HG03565 (cell line): ENCODE measurements at regions not wholly inside any gene's neighbourhood (a gene's known extent, or its start where the extent isn't known, plus 50 kb on each side); places are given as distances from the start of the nearest gene placed in this dataset.

Experiments used
- ATAC-seq: cut with Tn5 transposase; IDR thresholded peaks from one replicate; pipeline ENCODE4 v1.9.1; 2021; ENCODE audit warnings: mild to moderate bottlenecking, moderate library complexity; ENCODE audit not compliant: unreplicated experiment

DNA sequence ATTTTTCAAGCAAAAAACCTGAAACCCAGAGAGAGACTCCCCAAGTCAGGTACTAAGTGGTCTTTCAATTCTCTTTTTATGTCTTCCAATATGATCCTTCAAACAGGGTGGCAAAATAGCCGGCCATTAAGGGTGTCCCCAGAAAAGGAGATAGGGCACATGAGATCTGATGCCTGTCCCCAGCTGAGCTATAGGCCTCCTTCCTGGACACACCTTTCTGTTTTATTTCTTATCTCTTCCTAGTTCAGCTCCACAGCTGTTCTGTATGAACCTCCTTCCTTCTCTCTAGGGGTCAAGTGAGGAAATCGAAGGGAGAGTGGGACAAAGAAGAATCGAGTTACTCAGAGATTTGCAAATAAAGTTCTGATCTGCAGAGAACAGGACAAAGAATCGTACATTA, 112.4 kb upstream of the ATP1A1 start:
- ATAC-seq: no peak

DNA sequence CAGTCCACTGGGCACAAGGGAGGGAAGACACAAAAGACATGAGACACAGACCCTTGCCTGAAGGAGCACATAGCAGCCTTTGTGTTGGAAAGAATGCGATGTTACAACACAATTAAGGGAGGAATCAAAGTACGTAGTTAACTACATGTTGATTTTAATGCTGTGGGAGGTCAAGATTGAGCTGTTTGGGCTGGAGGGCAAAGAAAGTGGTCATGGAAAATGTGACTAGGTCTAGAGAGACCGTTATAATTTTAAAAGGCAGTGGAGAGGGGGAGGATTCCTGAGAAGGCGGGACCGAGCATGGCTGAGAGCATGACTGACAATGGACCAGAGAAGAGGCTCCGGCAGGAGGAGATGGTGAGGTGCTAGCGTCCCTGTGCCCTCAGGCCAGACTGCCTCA, 111.8 kb upstream of the ATP1A1 start:
- ATAC-seq: no peak

DNA sequence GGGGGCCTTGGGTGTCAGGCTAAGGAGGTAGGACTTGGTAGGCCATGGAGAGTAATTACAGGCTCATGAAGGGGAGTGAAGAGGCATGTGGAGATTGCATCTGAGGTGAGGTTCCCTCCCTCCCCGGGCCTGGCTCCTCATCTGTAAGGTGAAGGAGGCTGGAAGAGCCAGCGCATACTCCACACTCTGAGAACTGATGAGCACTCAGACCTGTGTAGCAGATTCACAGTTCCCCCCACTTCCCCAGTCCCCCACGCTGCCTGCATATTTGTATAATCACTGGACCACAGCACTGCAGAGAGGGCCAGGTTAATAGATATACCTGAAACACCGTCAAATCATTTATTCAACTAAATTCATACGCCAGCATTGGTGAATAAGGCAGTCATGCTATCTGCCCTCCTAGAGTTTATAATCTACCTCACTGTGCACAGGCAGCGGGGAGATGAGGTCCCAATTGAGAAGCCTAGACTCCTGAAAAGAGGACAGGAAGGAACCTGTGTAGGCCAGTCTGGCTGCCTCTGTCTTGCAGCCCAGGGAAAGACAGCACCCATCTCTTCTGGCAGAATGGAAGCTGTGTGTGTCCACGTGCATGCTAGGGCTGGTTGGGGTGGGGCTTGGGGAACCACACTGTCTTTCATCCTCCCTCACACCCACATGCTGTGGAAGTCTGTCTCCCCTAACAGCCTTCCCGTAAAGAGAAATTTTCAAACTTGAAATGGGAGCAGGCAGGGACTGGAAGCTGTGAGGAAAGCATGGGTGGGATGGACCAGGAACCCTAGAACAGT, 110.6 kb upstream of the ATP1A1 start:
- no peak for ATAC-seq

DNA sequence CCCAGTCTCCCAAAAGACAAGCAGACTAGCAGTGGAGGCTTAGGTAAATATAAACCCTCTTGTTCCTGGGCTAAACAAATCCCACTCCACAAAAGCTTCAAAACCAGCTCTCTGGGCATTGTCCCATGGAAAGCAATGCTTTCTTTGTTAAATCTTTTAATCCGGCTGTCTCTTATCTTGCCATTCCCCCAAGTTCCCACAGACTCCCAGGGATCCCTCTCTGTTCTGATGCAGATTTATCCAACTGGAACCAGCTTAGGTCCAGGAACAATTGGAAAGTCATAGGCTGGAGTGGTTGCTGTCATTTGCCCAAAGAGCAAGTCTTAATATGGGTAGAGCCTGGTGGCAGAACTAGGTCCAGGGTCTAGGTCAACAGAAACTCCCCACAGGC, 110.1 kb upstream of the ATP1A1 start:
- ATAC-seq: no peak

DNA sequence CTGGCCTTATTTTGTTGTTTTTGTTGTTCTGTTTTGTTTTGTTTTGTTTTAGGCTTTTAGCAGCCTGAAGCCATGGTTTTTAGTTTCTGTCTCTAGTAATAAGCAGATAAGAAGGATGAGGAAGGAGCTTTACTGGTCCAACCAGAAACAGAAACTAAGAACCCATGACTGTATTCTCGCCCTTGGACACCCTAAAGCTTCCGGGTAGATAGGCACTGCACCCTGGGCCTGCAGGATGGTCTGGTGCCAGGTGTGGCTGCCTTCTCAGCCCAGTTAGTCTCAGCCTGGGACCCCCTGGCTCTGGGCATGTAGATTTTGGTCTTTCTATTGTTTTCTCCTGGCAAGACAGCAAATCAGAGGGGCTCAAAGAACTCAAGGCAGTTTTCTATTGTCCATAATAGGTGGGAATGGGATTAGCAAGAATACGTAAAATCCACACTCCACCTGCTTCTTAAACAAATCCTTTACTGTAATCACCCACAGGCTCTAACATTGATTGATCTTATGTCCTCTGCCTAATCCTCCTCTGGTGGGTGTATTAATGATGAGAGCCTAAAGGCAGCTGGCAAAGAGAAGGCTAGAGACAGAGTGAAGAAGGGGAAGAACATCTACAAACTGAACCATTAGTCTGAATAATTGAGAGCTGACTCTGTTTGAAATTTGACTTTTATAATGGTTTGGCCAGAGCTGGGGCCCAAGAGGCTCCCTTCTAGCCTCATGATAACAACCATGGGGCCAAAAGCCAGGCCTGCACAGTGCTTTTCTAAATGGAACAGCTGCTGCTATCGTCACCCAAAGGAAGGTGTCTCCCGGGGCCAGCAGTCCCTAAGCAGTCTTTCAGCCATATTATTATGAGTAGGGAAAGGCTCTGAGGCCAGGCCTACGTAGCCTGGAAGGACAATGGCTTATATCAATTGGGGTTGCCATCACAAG, 106.8 kb upstream of the ATP1A1 start:
- ATAC-seq: no peak

DNA sequence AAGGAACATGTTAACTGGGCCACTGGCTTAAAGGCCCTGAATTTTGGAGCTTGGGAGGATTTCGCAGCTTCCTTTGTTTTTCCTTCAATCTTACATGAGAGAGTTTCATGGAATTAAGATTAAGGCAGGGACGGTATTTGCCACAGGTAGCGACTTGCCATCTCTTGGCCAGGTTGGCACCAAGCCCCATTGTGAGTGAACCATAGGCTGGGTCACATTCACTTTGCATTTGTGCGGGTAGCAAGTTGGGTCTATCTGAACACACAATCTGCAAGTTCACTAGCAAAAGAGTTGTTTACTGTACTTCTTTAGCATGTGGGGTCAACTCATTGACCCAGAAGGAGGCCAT, 106.2 kb upstream of the ATP1A1 start:
- ATAC-seq: no peak

DNA sequence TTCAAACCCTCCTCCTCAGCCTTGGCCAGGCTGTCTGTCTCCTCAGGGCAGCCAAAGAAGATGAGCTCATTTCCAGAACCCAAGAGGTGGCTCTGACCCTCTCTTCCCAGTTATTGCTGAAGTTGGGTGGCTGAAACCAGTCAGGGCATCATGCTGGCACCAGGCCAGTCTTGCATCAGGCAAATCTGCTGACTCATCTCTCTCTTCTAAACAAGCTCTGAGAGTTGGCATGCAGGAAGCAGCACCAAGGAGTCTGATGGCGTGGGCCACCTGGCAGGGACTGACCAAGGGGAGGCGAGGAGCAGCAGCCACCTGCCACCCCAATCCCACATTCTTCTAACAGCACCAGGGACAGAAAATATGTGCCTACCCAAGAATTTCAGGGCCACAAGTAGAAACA, 104.8 kb upstream of the ATP1A1 start:
- ATAC-seq: no peak

DNA sequence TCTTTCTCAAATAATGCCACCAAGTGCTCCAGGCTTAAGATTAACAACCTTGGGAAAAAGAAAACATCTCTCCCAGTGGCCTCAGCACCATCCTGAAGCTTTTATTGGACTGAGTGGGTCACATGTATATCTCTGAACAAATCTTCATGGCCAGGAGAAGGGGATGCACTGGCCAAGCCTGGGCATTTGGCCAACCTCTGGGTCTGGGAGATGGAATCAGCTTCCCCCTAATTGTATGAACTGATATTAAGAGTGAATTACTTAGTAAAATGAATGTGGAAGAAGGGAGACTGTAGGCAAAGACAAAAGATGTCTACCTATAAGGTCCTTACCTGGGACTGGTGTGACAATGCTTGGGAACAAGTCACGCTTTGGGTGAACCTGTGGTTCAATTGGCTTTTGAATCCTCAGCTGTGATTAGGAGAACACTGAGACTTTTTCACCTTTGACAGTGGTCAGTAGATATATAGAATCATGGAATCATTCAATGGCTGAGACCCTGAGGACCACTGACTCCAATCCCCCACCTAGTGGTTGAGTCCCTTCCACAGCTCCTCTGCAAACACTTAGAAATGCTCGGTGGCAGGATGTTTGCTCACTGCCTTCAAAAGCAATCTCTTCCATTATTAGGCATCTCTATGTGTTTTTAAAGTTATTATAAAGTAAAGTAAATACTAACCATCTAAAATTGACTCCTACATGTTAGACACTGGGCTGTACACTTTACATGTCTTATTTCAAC, 102.6 kb upstream of the ATP1A1 start:
- ATAC-seq: no peak

DNA sequence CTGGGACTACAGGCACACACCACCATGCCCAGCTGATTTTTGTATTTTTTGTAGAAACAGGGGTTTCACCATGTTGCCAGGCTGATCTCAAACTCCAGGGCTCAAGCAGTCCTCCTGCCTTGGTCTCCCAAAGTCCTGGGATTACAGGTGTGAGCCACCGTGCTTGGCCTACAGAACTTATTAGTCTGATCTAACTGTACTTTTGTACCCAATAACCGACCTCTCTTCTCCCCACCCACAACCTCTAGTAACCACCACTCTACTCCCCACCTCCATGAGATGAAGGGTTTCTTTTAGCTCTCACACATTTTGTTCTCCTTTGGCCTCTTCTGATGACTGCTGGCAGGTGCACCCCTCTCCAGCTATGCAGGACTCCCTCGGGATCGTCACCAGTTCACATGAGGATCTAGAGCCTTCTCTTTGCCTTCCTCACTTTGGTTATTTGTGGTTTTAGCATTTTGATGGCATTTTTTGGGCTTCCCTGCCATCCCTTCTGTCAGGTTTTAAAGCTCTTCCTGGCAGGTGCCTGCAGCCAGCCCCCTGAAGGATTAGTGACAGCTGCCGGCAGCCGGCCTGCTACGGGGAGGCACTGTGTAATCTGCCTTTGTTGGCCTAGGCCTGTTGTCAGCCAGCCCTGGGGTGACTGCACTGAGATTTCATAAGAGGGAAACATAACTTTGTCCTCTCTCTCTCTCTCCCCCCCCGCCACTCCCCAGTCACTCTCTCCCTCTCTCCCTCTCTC, 99.8 kb upstream of the ATP1A1 start:
- no peak for ATAC-seq

DNA sequence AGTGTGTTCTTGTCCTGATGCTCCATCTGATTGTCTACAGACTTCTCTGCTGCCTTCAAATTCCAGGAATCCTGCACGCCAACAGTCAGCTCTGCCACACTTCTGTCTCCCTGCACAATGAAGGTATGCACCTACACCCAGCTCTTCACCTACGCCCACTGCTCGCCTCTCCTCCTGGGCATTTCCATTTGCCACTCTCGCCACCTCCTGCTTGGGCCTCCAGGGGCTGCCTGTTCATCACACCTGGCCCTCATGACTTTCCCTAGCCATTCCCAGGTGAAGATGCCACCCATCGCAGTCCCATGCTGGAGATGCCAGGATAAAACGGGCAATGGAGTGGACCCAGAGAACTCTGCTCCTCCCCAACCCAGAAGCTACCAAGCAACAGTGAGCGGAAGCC, 96.5 kb upstream of the ATP1A1 start:
- ATAC-seq: no peak

DNA sequence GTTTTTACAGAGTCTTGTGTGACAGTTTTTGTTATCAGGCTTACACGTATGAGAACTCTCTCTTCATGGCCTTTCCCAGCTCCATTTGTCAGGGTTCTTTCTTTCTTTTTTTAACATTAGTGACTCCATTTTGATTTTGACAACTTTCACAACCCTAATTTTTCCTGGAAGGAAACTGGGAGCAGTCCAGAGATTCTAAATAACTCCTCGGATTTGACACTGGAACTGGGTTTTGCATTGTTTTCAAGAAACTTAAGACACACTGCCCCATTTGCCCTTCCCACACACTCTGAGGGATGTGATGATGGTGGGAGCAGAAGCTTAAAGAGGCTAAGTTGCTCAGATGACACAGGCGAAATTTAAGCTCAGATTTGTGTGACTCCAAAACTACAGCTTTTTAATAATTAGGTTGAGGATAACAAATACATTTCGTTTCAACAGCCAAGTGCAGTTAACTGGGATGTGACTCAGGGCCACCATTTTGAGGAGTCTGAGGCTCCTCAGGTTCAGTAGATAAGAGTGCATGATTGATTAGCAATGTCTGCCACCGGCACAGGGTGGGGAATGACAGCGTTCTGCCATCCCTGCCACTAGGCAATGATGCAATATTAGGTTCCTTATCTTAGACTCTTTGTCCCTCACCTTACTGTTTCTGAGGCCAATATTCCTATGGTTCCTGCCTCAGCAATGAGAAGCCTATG, 95.1 kb upstream of the ATP1A1 start:
- ATAC-seq: no peak

DNA sequence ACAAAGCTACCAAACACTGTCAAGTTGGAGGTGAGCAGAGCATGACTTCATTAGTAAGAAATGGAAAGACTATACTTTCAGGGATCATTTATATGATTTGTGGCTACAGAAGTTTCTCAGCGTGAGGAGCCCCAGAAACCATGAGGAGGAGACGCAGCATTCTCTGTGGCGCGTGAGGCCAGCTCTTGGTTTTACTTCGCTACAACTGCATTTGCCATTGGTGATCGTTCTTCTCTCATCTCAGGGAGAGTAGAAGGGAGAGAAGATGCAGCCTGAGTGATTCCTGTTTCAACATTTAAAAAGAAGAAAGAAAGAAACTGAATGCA, 94.5 kb upstream of the ATP1A1 start:
- ATAC-seq: no peak

DNA sequence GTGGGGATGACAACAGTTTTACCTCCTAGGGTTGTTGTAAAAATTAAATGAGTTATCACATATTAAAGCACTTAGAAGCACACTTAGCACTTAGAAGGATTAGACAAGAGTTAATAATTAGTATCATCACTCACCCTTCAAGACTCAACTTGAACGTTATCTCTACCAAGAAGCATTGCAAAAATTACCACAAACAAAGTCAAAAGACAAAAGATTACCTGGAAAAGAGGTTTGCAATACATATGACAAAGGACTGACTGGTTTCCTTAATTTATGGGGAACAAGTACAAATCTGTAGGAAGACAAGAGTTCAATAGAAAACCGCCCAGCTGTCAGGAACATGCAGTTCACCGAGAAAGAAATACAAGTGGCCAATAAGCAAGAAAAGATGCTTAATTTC, 93.3 kb upstream of the ATP1A1 start:
- ATAC-seq: no peak

DNA sequence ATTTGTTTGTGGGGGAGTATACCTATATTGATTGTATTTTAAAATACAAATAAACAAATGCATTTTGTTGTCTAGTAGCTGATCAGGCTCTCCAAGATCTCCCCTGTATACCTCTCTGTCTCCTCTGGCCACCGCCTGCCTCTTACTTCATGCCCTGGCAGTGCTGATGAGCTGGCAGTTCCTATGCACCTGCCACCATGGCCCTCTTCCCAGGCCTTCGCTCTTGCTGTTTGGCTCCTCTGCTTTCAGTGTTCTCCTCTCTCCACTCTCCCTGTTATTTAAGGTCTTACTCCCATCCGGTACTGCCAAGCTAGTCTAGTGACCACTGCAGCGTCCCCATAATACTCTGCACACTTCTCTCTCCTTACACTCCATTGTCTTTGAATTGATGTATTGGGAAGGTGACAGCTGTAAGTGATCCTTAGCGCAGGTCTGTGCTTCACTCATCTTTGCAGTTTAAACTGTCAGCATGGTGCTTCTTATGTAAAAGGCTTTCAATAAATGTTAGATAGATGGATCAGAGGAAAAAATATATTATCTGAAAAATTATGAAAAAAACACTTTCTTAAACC, 88.1 kb upstream of the ATP1A1 start:
- no peak for ATAC-seq

DNA sequence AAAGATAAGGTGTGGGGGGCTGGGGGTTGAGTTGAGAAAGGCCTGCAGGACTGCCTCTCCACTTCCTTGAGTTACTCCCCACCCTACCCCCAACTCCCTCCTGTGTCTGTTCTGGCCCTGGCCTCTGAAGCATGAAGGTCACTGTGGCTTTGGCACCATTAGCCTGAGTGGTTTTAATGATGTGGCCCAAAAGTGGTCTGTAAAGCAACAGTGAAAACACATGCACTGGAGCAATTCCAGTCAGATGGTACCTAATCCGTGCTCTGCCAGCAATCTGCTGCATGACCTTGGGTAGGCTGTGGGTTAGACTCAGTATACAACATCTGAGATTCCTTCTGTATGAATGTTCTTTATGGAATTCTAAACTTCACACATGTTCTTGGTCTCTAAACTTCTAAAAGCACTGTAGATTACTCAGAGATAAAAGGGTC, 86.5 kb upstream of the ATP1A1 start:
- ATAC-seq: no peak

DNA sequence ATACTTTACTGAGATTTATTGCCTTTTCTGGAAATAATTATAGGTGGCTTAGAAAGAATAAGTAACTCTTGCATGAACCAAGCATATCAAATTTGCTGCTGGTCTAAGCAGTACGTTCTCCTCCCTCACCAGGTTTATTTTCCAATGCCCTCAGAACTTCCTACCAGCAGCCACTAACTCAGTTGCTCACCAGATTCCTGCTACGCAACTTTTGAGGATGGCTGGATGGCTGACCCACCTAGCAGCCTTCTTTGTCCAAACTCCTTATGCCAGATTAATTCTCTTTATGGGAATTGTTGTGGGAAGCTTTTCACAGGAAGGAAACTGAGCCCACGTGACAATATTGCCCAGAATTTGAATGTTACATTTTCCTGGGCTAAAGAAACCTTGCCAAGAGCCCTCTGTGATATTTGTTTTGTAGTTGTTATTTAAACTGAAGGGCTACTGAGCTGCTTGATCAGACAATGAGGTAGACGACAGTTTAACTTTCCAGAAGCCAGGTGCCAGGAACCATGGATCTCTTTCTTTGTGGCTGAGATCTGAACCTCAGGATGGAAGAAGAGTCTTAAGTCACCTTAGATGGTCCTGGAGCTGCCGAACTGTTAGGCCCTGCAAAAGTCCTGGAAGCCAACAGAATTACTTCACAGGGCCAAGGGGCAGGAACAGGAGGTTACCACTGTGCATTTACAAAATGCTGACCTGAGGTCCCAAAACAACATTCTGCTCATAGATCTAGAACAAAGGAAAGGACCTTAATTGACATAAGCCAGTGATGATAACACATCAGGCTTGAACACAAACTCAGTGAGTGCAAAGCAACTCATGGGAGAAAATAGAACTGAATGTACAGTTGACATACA, 85.5 kb upstream of the ATP1A1 start:
- ATAC-seq: no peak

DNA sequence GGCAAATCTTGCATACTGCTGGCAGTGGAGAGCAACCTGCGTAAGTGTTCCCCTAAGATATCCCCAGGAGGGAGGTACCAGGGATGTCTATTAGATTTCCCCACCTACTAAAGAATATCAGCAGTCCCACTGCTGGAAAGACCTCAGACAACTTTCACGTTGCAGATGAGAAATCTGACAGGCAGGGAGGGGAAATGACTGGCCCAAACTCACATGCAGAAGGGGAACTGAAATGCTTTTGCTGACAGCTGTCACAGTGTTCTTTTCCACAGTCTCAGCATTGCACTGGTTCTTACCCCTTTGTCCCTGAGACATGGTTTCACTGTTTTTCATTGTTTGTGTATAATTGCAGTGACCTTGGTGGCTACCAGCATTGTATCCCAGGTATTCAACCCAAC, 84.8 kb upstream of the ATP1A1 start:
- peak; percentile 94 for ATAC-seq

DNA sequence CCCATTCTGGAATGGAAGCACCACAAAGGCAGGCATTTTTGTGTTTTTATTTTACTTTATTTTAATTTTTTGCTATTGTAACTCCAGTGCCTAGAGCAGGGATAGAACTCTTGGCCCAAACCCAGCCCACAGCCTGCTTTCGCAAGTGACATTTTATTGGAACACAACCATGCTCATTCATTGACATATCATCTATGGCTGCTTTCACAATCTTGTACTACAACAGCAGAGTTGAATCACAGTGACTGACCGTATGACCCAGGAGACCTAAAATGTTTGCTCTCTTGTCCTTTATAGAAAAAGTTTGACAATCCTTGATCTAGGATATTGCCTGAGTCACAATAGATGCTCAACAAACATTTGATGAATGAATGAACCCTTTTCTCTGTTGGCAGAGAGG, 83.9 kb upstream of the ATP1A1 start:
- no peak for ATAC-seq

DNA sequence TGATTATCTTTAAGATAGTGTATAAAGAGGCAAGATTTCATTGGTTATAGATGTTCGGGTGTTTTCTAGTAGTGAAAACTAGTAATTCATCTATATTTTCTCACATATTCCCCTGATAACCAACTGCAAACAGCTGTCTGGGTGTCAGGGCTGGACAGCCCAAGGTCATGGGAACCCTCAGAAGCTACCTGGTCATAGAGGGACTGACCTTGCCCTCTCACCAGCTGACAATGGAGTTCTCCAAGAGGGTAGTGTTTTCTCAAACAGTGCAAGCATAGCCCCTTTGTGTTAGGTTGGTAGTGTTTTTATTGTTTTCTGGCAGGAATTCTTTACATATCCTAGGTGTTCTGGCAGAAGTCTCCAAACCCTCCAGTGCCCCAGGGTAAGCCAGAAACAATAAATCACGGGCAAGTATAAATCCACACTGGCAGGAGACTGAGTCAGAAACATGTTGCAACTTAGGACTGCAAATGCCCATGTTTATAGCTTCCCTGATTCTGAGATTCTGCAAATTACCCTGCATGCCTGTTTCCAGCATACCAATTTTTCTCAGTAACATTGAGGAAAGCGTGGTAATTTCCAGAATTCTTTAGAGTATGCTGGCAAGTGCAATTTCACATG, 82.8 kb upstream of the ATP1A1 start:
- ATAC-seq: no peak
